DND-41 (cell line): ENCODE measurements at regions not wholly inside any gene's neighbourhood (a gene's known extent, or its start where the extent isn't known, plus 50 kb on each side); places are given as distances from the start of the nearest gene placed in this dataset.

Source experiments
- EZH2 ChIP-seq: IDR thresholded peaks from 3 replicates; pipeline ENCODE4 v1.6.1; 2012; ENCODE audit warnings: borderline replicate concordance, low read depth, mild to moderate bottlenecking, moderate library complexity, low read length, inconsistent platforms; ENCODE audit not compliant: severe bottlenecking
- TF ChIP-seq, protein P1 (sequence below): IDR thresholded peaks from 2 replicates; pipeline ENCODE4 v1.5.1; 2012; ENCODE audit warnings: borderline replicate concordance, low read length, moderate library complexity, mild to moderate bottlenecking; ENCODE audit not compliant: poor library complexity, severe bottlenecking; ENCODE audit errors: extremely low read depth

DNA sequence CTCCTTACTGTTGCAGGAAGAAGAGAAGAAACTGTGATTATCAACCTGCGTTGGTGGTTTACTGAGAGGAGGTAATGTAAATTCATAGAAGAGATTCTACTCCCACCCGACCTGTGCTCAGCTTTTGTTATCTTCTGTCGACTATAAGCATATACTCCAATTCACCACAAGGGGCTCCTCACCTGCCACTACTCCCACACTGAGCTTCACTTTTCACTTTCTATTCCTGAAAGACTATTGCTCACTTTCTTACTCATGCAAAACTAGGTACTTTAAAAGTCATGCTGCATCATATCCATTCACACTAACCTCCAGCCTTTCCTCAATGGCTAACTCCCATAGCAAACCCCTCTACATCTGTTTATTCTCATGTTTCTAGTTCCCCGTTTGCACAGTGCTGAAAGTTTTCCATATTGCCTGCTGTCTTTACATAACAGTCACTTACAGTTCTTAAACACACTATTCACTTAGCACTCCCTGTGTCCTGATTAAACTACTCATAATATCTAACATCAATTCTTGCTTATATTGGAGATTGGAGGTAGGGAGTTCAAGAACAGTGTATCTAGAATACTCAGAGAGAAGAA lies 1062.6 kb downstream of the NR2F1-AS1 start:
- TF ChIP-seq, protein P1, sequence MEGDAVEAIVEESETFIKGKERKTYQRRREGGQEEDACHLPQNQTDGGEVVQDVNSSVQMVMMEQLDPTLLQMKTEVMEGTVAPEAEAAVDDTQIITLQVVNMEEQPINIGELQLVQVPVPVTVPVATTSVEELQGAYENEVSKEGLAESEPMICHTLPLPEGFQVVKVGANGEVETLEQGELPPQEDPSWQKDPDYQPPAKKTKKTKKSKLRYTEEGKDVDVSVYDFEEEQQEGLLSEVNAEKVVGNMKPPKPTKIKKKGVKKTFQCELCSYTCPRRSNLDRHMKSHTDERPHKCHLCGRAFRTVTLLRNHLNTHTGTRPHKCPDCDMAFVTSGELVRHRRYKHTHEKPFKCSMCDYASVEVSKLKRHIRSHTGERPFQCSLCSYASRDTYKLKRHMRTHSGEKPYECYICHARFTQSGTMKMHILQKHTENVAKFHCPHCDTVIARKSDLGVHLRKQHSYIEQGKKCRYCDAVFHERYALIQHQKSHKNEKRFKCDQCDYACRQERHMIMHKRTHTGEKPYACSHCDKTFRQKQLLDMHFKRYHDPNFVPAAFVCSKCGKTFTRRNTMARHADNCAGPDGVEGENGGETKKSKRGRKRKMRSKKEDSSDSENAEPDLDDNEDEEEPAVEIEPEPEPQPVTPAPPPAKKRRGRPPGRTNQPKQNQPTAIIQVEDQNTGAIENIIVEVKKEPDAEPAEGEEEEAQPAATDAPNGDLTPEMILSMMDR, result peak; percentile 58
- no peak for TF ChIP-seq EZH2
